IPS-18c (cell line): ENCODE measurements at regions not wholly inside any gene's neighbourhood (a gene's known extent, or its start where the extent isn't known, plus 50 kb on each side); places are given as distances from the start of the nearest gene placed in this dataset.

Experiments
- H3K4me3 ChIP-seq: 2 replicates; pipeline ENCODE4 v1.7.0; 2013; ENCODE audit warnings: low read depth, mild to moderate bottlenecking, low read length, moderate library complexity; ENCODE audit not compliant: insufficient read depth
- H3K9me3 ChIP-seq: one replicate; pipeline ENCODE4 v1.6.1; 2013; ENCODE audit warnings: mild to moderate bottlenecking, low read length, moderate library complexity; ENCODE audit not compliant: control insufficient read depth, insufficient read depth

- Histone ChIP-seq H3K4me3 (no peak overlapping the region), H3K9me3 (no peaks in the 10 kb centered on the region)
Measured at GRCh38 chr1:239812580-239812979, 279.1 kb upstream of the FMN2 start.

GRCh38 chr1:239814306-239814881, 277.3 kb upstream of the FMN2 start:
- Histone ChIP-seq H3K9me3 (no peaks in the 10 kb centered on the region), H3K4me3 (no peak overlapping the region)

- Histone ChIP-seq H3K4me3 (no peak overlapping the region), H3K9me3 (no peaks in the 10 kb centered on the region)
Measured at GRCh38 chr1:239815074-239815473, 276.6 kb upstream of the FMN2 start.

- Histone ChIP-seq H3K4me3 (no peak overlapping the region), H3K9me3 (no peaks in the 10 kb centered on the region)
Measured at GRCh38 chr1:239816081-239816782, 275.5 kb upstream of the FMN2 start.

- Histone ChIP-seq H3K4me3 (no peak overlapping the region), H3K9me3 (no peaks in the 10 kb centered on the region)
Measured at GRCh38 chr1:239817276-239817675, 274.4 kb upstream of the FMN2 start.

GRCh38 chr1:239817801-239818200, 273.9 kb upstream of the FMN2 start:
- Histone ChIP-seq H3K9me3 (no peaks in the 10 kb centered on the region), H3K4me3 (no peak overlapping the region)

GRCh38 chr1:239819096-239819495, 272.6 kb upstream of the FMN2 start:
- no peaks in the 10 kb centered on the region for H3K9me3 ChIP-seq
- no peak overlapping the region for H3K4me3 ChIP-seq

GRCh38 chr1:239819756-239820250, 271.9 kb upstream of the FMN2 start:
- H3K9me3 ChIP-seq, result no peaks in the 10 kb centered on the region
- no peak overlapping the region for H3K4me3 ChIP-seq

- no peak overlapping the region for H3K4me3 ChIP-seq
- H3K9me3 ChIP-seq, result no peaks in the 10 kb centered on the region
Measured at GRCh38 chr1:239823852-239824251, 267.8 kb upstream of the FMN2 start.

- Histone ChIP-seq H3K4me3 (no peak overlapping the region), H3K9me3 (no peaks in the 10 kb centered on the region)
Measured at GRCh38 chr1:239826211-239826610, 265.5 kb upstream of the FMN2 start.

- Histone ChIP-seq H3K4me3 (no peak overlapping the region), H3K9me3 (no peaks in the 10 kb centered on the region)
Measured at GRCh38 chr1:239826736-239827135, 264.9 kb upstream of the FMN2 start.

GRCh38 chr1:239829535-239829934, 262.1 kb upstream of the FMN2 start:
- Histone ChIP-seq H3K4me3 (no peak overlapping the region), H3K9me3 (no peaks in the 10 kb centered on the region)

GRCh38 chr1:239831577-239832355, 259.9 kb upstream of the FMN2 start:
- H3K4me3 ChIP-seq, result no peak overlapping the region
- no peaks in the 10 kb centered on the region for H3K9me3 ChIP-seq

GRCh38 chr1:239833723-239834122, 258.0 kb upstream of the FMN2 start:
- Histone ChIP-seq H3K9me3 (no peaks in the 10 kb centered on the region), H3K4me3 (no peak overlapping the region)

GRCh38 chr1:239835946-239836440, 255.7 kb upstream of the FMN2 start:
- no peaks in the 10 kb centered on the region for H3K9me3 ChIP-seq
- no peak overlapping the region for H3K4me3 ChIP-seq

- H3K9me3 ChIP-seq, result no peaks in the 10 kb centered on the region
- H3K4me3 ChIP-seq, result no peak overlapping the region
Measured at GRCh38 chr1:239840336-239840735, 251.3 kb upstream of the FMN2 start.

GRCh38 chr1:239840790-239841189, 250.9 kb upstream of the FMN2 start:
- Histone ChIP-seq H3K4me3 (no peak overlapping the region), H3K9me3 (no peaks in the 10 kb centered on the region)

- Histone ChIP-seq H3K4me3 (no peak overlapping the region), H3K9me3 (no peaks in the 10 kb centered on the region)
Measured at GRCh38 chr1:239841631-239842030, 250.1 kb upstream of the FMN2 start.
